ENCODE measurements at regions not wholly inside any gene's neighbourhood (a gene's known extent, or its start where the extent isn't known, plus 50 kb on each side); places are given as distances from the start of the nearest gene placed in this dataset.

GRCh38 chr21:25126564-25126963, 480.7 kb downstream of the MRPL39 start:
- no peak for TF ChIP-seq CTCF (IDR thresholded peaks at IDR 0.05)
- Histone ChIP-seq H3K4me3 (no peak overlapping the region), H3K27me3 (no peaks in the 10 kb centered on the region), H3K9me3 (no peaks in the 10 kb centered on the region), H3K27ac (no peak overlapping the region), H3K36me3 (no peaks in the 10 kb centered on the region), H3K4me1 (no peaks in the 10 kb centered on the region)
- no peak for DNase-seq
- intact Hi-C loops (cut with DNase I), result no loop called here
- ATAC-seq, result no peak
- no peak for FAIRE-seq
- 20 to 21% methylated on average over 3 of the region's 3 CpGs for WGBS, 2 donors

GRCh38 chr21:25118648-25119047, 488.6 kb downstream of the MRPL39 start:
- H3K36me3 ChIP-seq, result no peaks in the 10 kb centered on the region
- no peaks in the 10 kb centered on the region for H3K27me3 ChIP-seq
- intact Hi-C loops (cut with DNase I), result no loop called here
- H3K9me3 ChIP-seq, result no peaks in the 10 kb centered on the region
- no peak for FAIRE-seq
- no peak for ATAC-seq
- DNase-seq, result peak in 2 of 6 donors; percentile 28 to 51
- no peaks in the 10 kb centered on the region for H3K4me1 ChIP-seq
- no peak overlapping the region for H3K4me3 ChIP-seq
- whole genome bisulfite sequencing, 2 donors, result 71 to 85% methylated on average over 13 of the region's 13 CpGs
- TF ChIP-seq CTCF (IDR thresholded peaks at IDR 0.05), result no peak
- no peak overlapping the region for H3K27ac ChIP-seq

- TF ChIP-seq CTCF (IDR thresholded peaks at IDR 0.05), result no peak
- Histone ChIP-seq H3K4me3 (no peak overlapping the region), H3K36me3 (no peaks in the 10 kb centered on the region), H3K27me3 (no peaks in the 10 kb centered on the region), H3K4me1 (no peaks in the 10 kb centered on the region), H3K9me3 (no peaks in the 10 kb centered on the region), H3K27ac (no peak overlapping the region)
- ATAC-seq (no peak), FAIRE-seq (no peak), DNase-seq (no peak)
- intact Hi-C loops (cut with DNase I), result no loop called here
- whole genome bisulfite sequencing, 2 donors, result 34 to 37% methylated on average over 1 of the region's 1 CpG
These were observed 492.3 kb downstream of the MRPL39 start for GRCh38 chr21:25115021-25115420.

GRCh38 chr21:25107708-25108107, 499.6 kb downstream of the MRPL39 start:
- Histone ChIP-seq H3K27ac (no peak overlapping the region), H3K4me3 (no peak overlapping the region), H3K9me3 (no peaks in the 10 kb centered on the region), H3K4me1 (no peaks in the 10 kb centered on the region), H3K27me3 (no peaks in the 10 kb centered on the region), H3K36me3 (no peaks in the 10 kb centered on the region)
- 52 to 66% methylated on average over 3 of the region's 3 CpGs for WGBS, 2 donors
- no peak for DNase-seq
- ATAC-seq, result no peak
- intact Hi-C loops (cut with DNase I), result no loop called here
- no peak for TF ChIP-seq CTCF (IDR thresholded peaks at IDR 0.05)
- FAIRE-seq, result no peak

- no peaks in the 10 kb centered on the region for H3K36me3 ChIP-seq
- intact Hi-C loops (cut with DNase I), result no loop called here
- no peaks in the 10 kb centered on the region for H3K4me1 ChIP-seq
- FAIRE-seq, result no peak
- no peaks in the 10 kb centered on the region for H3K9me3 ChIP-seq
- H3K4me3 ChIP-seq, result no peak overlapping the region
- no peak overlapping the region for H3K27ac ChIP-seq
- no peak for TF ChIP-seq CTCF (IDR thresholded peaks at IDR 0.05)
- no peak for DNase-seq
- no peak for ATAC-seq
- H3K27me3 ChIP-seq, result no peaks in the 10 kb centered on the region
These were observed 503.6 kb downstream of the MRPL39 start for GRCh38 chr21:25103500-25104207.

All from pancreas (tissue), 10 donors.